Endothelial cell of umbilical vein (primary cell): ENCODE measurements at regions not wholly inside any gene's neighbourhood (a gene's known extent, or its start where the extent isn't known, plus 50 kb on each side); places are given as distances from the start of the nearest gene placed in this dataset.

Experiments
- EZH2 ChIP-seq: IDR thresholded peaks from 2 replicates; pipeline ENCODE4 v1.6.1; 2012; ENCODE audit warnings: borderline replicate concordance, low read depth, mild to moderate bottlenecking, moderate library complexity, low read length, inconsistent platforms; ENCODE audit not compliant: severe bottlenecking
- FOS ChIP-seq: IDR thresholded peaks from 2 replicates; pipeline ENCODE4 v1.6.1; 2011; ENCODE audit warnings: mild to moderate bottlenecking, low read length, moderate library complexity, borderline replicate concordance; ENCODE audit not compliant: insufficient read depth
- POLR2A ChIP-seq: IDR thresholded peaks from 2 replicates; pipeline ENCODE4 v1.6.1; 2012; ENCODE audit warnings: low read depth, mild to moderate bottlenecking, control low read depth, low read length
- POLR2AphosphoS5 ChIP-seq: IDR thresholded peaks from 2 replicates; pipeline ENCODE4 v1.6.1; 2012; ENCODE audit warnings: low read depth, mild to moderate bottlenecking, control low read depth, low read length, moderate library complexity; ENCODE audit not compliant: insufficient read depth
- TF ChIP-seq, protein P1 (sequence below), 2 donors: IDR thresholded peaks; 1 replicate in 1 of 2; 2 replicates in 1 of 2; pipeline ENCODE4 v1.5.1; 2011; ENCODE audit warnings: low read length in 2 of 2, mild to moderate bottlenecking in 2 of 2, moderate library complexity in 2 of 2, control low read depth in 1 of 2, inconsistent platforms in 1 of 2, low read depth in 1 of 2; ENCODE audit not compliant: insufficient read depth in 1 of 2; ENCODE audit errors: extremely low read depth in 1 of 2
- TF ChIP-seq, protein P2 (sequence below): IDR thresholded peaks from 2 replicates; pipeline ENCODE4 v1.6.1; 2011; ENCODE audit not compliant: insufficient read depth, insufficient read length

DNA sequence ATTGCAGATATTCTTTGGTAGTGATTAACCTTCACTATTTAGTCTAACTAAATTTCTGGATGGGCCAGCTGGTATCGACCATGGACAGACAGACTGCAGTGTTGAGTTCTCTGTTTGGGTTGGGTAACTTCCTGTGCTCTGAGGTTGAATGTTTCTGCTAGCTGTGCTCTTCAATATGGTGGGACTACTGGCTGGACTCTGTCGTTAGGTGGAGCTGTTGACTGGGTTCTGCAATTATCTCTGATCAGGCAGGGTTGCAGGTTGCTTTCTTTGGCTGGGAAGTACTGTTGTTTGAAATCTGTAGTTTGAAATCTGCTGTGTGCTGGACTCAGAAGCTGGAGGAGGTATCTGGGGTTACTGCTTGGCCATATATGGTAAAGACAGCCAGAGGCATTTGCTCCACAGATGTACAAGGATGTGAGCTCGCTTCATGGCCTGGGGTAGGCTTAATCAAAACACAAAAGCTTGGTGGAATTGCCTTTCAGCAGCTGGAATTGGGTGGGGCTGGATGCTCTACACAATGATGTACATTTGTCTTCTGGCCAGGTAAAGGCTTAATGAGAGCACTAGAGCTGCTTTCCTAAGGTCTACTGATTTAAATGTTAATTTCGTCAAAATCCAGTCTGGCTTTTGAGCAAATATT, 1472.0 kb downstream of the FAM133A start:
- no peak for TF ChIP-seq POLR2AphosphoS5
- TF ChIP-seq, protein P1, sequence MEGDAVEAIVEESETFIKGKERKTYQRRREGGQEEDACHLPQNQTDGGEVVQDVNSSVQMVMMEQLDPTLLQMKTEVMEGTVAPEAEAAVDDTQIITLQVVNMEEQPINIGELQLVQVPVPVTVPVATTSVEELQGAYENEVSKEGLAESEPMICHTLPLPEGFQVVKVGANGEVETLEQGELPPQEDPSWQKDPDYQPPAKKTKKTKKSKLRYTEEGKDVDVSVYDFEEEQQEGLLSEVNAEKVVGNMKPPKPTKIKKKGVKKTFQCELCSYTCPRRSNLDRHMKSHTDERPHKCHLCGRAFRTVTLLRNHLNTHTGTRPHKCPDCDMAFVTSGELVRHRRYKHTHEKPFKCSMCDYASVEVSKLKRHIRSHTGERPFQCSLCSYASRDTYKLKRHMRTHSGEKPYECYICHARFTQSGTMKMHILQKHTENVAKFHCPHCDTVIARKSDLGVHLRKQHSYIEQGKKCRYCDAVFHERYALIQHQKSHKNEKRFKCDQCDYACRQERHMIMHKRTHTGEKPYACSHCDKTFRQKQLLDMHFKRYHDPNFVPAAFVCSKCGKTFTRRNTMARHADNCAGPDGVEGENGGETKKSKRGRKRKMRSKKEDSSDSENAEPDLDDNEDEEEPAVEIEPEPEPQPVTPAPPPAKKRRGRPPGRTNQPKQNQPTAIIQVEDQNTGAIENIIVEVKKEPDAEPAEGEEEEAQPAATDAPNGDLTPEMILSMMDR (IDR thresholded peaks at IDR 0.05; ENCODE audit: extremely low read depth in 1 of 2, insufficient read depth in 1 of 2, low read depth in 1 of 2, low read length in 2 of 2) = no peak
- TF ChIP-seq, protein P2, sequence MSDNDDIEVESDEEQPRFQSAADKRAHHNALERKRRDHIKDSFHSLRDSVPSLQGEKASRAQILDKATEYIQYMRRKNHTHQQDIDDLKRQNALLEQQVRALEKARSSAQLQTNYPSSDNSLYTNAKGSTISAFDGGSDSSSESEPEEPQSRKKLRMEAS = no peak
- TF ChIP-seq EZH2 = no peak
- TF ChIP-seq POLR2A = no peak
- no peak for TF ChIP-seq FOS
